IPS-20b (cell line): ENCODE measurements at regions not wholly inside any gene's neighbourhood (a gene's known extent, or its start where the extent isn't known, plus 50 kb on each side); places are given as distances from the start of the nearest gene placed in this dataset.

Source experiments
- H3K27ac ChIP-seq: one replicate; pipeline ENCODE4 v1.5.1; 2013; ENCODE audit warnings: low read length
- H3K27me3 ChIP-seq: 2 replicates; pipeline ENCODE4 v1.6.1; 2013; ENCODE audit warnings: mild to moderate bottlenecking, low read length, inconsistent platforms; ENCODE audit not compliant: insufficient read depth
- H3K36me3 ChIP-seq: 2 replicates; pipeline ENCODE4 v1.6.1; 2013; ENCODE audit warnings: low read depth, mild to moderate bottlenecking, inconsistent platforms, low read length, moderate library complexity; ENCODE audit not compliant: insufficient read depth
- H3K4me1 ChIP-seq: 2 replicates; pipeline ENCODE4 v1.6.1; 2013; ENCODE audit warnings: mild to moderate bottlenecking, control low read depth, inconsistent platforms, low read length, moderate library complexity; ENCODE audit not compliant: insufficient read depth
- H3K4me3 ChIP-seq: 2 replicates; pipeline ENCODE4 v1.5.1; 2013; ENCODE audit warnings: mild to moderate bottlenecking, low read length, inconsistent platforms
- H3K9ac ChIP-seq: 2 replicates; pipeline ENCODE4 v1.6.1; 2013; ENCODE audit warnings: low read depth, mild to moderate bottlenecking, inconsistent platforms, low read length, moderate library complexity
- H3K9me3 ChIP-seq: 2 replicates; pipeline ENCODE4 v1.6.1; 2013; ENCODE audit warnings: mild to moderate bottlenecking, low read depth, low read length, inconsistent platforms; ENCODE audit not compliant: insufficient read depth

DNA sequence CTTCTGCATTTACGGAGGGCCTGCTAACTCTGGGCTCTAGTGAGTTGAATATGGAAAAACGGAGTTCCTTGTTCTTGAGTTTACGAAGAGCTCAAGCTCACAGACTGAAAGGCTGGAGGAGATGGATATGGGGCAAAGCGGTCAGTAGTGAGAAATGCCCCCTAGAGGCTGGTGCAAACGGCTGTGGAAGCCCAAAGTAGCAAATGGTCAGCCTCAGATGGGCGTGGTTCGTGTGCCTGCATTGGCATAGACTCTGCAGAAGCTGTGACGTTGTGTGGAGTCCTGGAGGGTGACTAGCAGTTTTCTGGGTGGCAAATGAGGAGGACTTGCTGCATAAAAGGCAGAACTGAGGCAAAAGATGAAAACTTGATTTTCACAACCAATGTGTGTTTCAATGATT, 93.6 kb upstream of the TWIST2 start:
- Histone ChIP-seq H3K9ac (no peak overlapping the region), H3K4me3 (no peak overlapping the region), H3K36me3 (no peaks in the 10 kb centered on the region), H3K27me3 (no peaks in the 10 kb centered on the region), H3K4me1 (no peaks in the 10 kb centered on the region), H3K9me3 (no peaks in the 10 kb centered on the region), H3K27ac (no peak overlapping the region)

DNA sequence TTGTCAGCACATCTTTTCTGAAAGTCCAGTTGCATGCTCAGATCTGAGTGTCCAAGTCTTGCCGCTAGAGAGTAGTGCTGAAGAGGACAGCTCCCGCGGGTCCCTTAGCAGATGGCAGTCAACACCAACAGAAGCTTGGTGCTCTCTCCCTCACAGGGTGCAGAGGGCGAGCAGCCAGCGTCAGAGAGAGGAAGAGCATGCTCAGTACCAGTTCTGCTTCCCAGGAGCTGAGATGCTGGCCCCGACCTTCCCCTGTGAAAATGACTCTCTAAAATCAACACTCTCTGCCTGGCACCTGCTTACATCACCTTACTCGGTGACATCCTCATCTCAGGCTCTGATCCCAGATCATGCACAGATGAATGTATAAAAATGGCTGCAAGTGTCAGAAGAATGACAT, 86.0 kb upstream of the TWIST2 start:
- H3K27ac ChIP-seq: no peak overlapping the region
- H3K36me3 ChIP-seq: no peaks in the 10 kb centered on the region
- no peak overlapping the region for H3K9ac ChIP-seq
- peaks cover 37% of the 10 kb centered on the region for H3K27me3 ChIP-seq
- H3K4me3 ChIP-seq: no peak overlapping the region
- H3K9me3 ChIP-seq: no peaks in the 10 kb centered on the region
- H3K4me1 ChIP-seq: no peaks in the 10 kb centered on the region

DNA sequence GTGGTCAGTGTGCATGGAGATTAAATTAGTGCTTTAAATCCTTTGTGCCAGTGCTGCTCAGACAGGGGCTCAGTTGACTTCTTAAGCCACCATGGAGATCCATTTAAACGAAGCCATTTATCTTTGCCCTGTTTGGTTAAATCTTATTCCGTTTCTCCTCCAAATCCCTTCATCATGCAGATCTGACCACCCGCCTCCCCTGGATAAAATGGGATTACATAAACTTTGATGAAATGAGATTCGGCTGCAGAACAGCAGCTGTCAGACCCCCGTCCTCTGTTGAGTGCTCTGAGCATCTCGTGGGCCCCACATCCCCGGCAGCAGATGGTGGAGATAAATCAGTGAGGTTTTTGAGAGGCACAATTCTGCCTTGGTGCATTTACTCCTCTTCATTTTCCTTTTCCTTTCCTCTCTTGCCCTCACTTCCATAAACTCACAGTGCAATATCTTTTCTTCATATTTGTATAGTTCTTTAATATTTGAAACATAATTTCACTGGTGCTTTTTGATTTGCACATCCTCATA, 84.4 kb upstream of the TWIST2 start:
- no peaks in the 10 kb centered on the region for H3K4me1 ChIP-seq
- no peaks in the 10 kb centered on the region for H3K9me3 ChIP-seq
- H3K27me3 ChIP-seq: peaks cover 50% of the 10 kb centered on the region
- H3K27ac ChIP-seq: no peak overlapping the region
- H3K4me3 ChIP-seq: no peak overlapping the region
- H3K9ac ChIP-seq: no peak overlapping the region
- H3K36me3 ChIP-seq: no peaks in the 10 kb centered on the region

DNA sequence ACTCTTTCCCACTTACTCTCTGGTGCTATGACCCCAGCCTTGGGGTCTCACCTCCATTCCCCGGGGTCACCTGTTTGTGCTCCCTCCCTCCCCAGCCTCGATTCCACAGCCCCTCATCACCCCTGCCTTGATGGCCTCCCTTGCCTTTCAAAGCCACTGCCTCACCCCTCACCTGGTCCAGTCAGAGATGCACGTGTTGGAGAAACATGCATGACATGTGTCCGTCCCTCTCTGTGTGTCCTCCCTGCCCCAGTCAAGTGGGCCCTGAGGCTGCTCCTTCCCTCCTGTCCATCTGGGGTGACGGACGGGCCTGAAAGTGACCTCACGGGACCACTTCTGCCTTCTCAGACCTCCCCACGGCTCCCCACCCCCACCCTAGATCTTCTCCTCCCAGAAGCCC, 82.3 kb upstream of the TWIST2 start:
- no peak overlapping the region for H3K27ac ChIP-seq
- H3K9me3 ChIP-seq: no peaks in the 10 kb centered on the region
- H3K27me3 ChIP-seq: peaks cover 50% of the 10 kb centered on the region
- H3K36me3 ChIP-seq: no peaks in the 10 kb centered on the region
- H3K9ac ChIP-seq: no peak overlapping the region
- no peak overlapping the region for H3K4me3 ChIP-seq
- H3K4me1 ChIP-seq: no peaks in the 10 kb centered on the region

GRCh38 chr2:238771218-238771617, 76.7 kb upstream of the TWIST2 start:
- H3K4me3 ChIP-seq: no peak overlapping the region
- H3K36me3 ChIP-seq: no peaks in the 10 kb centered on the region
- no peak overlapping the region for H3K27ac ChIP-seq
- H3K27me3 ChIP-seq: peaks cover 37% of the 10 kb centered on the region
- no peaks in the 10 kb centered on the region for H3K9me3 ChIP-seq
- no peak overlapping the region for H3K9ac ChIP-seq
- no peaks in the 10 kb centered on the region for H3K4me1 ChIP-seq

- Histone ChIP-seq H3K4me1 (no peaks in the 10 kb centered on the region), H3K9ac (no peak overlapping the region), H3K36me3 (no peaks in the 10 kb centered on the region), H3K27ac (no peak overlapping the region), H3K4me3 (no peak overlapping the region), H3K27me3 (peaks cover 33% of the 10 kb centered on the region), H3K9me3 (no peaks in the 10 kb centered on the region)
These were observed 76.2 kb upstream of the TWIST2 start for GRCh38 chr2:238771639-238772038.

- H3K4me3 ChIP-seq: no peak overlapping the region
- H3K9me3 ChIP-seq: no peaks in the 10 kb centered on the region
- no peaks in the 10 kb centered on the region for H3K4me1 ChIP-seq
- H3K36me3 ChIP-seq: no peaks in the 10 kb centered on the region
- H3K27me3 ChIP-seq: peaks cover 23% of the 10 kb centered on the region
- H3K9ac ChIP-seq: no peak overlapping the region
- H3K27ac ChIP-seq: no peak overlapping the region
These were observed 75.1 kb upstream of the TWIST2 start for GRCh38 chr2:238772635-238773297.

DNA sequence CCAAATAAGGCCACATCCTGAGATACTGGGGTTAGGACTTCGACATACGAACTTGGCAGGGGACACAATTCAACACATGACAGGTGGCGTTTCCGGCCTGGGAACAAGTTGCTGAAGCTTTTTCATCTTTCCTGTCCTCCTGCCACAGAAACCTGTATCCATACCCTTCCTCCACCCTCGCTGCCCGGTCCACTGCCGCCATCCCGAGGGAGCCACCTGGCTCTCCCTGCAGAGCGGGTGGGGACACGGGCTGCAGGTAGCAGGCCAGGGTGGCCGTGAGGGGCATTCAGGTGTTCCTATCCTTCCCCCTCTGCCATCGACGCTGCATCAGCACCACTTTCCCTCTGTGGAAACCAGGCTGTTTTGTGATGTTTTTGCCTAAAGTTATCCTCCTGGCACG, 74.4 kb upstream of the TWIST2 start:
- Histone ChIP-seq H3K4me1 (no peaks in the 10 kb centered on the region), H3K27me3 (peaks cover 18% of the 10 kb centered on the region), H3K36me3 (no peaks in the 10 kb centered on the region), H3K9me3 (no peaks in the 10 kb centered on the region), H3K4me3 (no peak overlapping the region), H3K9ac (no peak overlapping the region), H3K27ac (no peak overlapping the region)

DNA sequence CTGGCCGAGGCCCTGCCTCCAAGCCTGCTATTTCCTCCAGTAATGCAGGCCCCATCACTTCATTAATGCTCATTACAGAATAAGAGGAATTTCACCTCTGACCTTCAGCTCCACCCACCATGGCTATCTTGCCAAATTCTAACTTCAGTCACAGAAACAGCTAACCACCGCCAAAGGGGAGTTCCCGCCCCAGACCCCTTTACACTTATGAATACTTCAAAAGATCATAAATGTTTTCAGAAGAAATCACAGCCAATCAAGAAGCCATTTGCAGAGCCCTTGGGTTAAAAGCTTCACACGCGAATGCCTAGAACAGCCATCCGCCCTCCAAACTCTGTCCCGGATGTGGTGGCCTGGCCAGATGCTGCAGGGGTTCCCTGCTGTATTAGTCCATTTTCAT, 73.8 kb upstream of the TWIST2 start:
- Histone ChIP-seq H3K4me3 (no peak overlapping the region), H3K9me3 (no peaks in the 10 kb centered on the region), H3K4me1 (no peaks in the 10 kb centered on the region), H3K36me3 (no peaks in the 10 kb centered on the region), H3K27ac (no peak overlapping the region), H3K9ac (no peak overlapping the region), H3K27me3 (peaks cover 14% of the 10 kb centered on the region)

DNA sequence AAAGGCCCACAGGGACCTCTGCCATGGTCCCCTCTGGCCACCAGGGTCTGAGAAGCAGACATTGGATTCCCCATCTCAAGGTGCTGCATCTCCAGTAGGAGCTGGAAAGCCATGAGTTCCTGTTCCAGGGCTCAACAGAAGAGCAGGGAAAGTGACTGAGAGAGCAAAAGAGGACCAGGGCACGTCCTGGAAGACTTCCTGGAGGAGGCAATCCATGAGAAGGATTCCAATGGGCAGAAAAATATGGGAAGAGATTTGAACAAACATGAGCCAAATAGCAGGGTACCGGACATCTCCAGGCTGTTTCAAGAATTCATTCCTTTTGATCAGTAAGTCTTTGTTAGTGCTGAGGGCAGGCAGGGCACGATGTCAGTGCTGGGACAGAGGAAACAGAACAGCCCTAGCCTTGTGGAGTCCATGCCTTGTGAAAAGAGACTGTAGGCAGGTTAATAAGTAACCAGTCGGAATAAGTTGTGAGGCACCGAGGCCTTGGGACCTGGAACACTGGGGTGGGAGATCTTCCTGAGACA, 72.8 kb upstream of the TWIST2 start:
- Histone ChIP-seq H3K36me3 (no peaks in the 10 kb centered on the region), H3K27me3 (peaks cover 14% of the 10 kb centered on the region), H3K27ac (no peak overlapping the region), H3K9me3 (no peaks in the 10 kb centered on the region), H3K4me3 (no peak overlapping the region), H3K4me1 (no peaks in the 10 kb centered on the region), H3K9ac (no peak overlapping the region)

DNA sequence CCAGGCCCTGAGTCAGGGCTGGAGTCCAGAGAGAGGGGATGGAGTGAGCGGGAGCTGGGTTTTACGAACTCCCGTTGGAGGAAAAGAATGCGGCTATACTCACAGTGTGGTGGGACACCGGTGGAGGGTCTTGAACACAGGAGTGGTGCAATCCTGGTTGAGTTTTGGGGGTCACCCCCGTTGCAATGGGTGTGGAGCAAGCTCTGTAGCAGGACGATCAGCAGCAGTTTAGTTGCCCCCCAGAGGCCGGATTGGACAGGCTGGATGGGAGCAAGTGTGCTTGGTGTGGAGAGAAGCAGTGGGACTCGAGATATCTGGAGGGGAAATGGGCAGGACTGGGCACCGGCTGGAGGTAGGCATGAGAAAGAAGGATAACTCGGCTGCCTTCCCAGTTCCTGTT, 72.3 kb upstream of the TWIST2 start:
- no peaks in the 10 kb centered on the region for H3K36me3 ChIP-seq
- no peak overlapping the region for H3K4me3 ChIP-seq
- H3K4me1 ChIP-seq: no peaks in the 10 kb centered on the region
- H3K9me3 ChIP-seq: no peaks in the 10 kb centered on the region
- peaks cover 14% of the 10 kb centered on the region for H3K27me3 ChIP-seq
- no peak overlapping the region for H3K27ac ChIP-seq
- H3K9ac ChIP-seq: no peak overlapping the region

DNA sequence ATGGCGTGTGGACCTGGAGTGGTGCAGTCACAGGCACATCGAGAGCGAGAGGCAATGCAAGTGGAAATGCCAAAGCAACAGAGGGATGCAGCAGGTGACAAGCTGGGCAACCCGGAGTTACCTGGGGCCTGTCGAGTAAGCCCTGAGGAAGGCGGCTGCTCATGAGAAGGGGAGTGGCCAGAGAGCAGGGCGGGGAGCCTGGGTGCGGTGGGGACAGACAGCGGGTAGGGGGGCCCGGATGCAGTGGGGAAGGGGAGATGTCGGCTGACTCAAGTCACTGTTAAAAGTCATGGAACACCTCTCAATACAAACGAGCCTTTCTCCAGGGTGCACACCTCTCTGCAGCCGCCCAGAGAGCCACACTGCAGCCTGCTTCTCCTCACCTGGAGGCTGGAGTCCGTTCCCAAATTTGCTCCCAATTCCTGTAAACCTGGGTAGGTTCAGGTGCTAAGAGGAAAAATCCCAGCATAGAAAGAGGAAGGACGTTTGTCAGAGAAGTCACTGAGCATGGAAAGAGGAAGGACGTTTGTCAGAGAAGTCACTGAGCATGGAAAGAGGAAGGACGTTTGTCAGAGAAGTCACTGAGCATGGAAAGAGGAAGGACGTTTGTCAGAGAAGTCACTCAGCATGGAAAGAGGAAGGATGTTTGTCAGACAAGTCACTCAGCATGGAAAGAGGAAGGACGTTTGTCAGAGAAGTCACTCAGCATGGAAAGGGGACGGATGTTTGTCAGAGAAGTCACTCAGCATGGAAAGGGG, 71.7 kb upstream of the TWIST2 start:
- no peak overlapping the region for H3K9ac ChIP-seq
- no peaks in the 10 kb centered on the region for H3K4me1 ChIP-seq
- no peak overlapping the region for H3K4me3 ChIP-seq
- H3K36me3 ChIP-seq: no peaks in the 10 kb centered on the region
- H3K27ac ChIP-seq: no peak overlapping the region
- peaks cover 12% of the 10 kb centered on the region for H3K27me3 ChIP-seq
- no peaks in the 10 kb centered on the region; the same call in 1 of the 2 replicates for H3K9me3 ChIP-seq
